ENCODE measurements at regions not wholly inside any gene's neighbourhood (a gene's known extent, or its start where the extent isn't known, plus 50 kb on each side); places are given as distances from the start of the nearest gene placed in this dataset.

DNA sequence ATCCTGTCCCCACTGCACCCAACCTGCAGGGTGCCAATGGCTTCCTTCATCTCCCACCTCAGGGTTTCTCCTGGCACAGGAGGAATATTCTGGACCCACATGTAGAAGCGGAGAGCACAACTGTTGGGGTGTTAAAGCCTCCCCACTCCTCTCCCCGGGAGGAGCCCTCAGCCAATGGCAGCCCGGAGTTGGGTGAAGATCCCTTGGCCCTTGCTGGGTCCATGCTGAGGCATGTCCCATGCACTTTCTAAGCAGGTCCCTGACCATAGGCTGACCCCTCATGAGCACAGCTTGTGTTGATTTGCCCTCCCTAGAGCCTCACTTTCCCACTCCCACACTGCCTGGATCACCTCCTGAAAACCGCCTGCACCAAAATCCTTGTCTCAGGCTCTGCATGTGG, 97.2 kb upstream of the PMEPA1 start:
- no peak for TF ChIP-seq ZFX (IDR thresholded peaks at IDR 0.05; ENCODE audit: borderline replicate concordance)
- TF ChIP-seq, protein P1, sequence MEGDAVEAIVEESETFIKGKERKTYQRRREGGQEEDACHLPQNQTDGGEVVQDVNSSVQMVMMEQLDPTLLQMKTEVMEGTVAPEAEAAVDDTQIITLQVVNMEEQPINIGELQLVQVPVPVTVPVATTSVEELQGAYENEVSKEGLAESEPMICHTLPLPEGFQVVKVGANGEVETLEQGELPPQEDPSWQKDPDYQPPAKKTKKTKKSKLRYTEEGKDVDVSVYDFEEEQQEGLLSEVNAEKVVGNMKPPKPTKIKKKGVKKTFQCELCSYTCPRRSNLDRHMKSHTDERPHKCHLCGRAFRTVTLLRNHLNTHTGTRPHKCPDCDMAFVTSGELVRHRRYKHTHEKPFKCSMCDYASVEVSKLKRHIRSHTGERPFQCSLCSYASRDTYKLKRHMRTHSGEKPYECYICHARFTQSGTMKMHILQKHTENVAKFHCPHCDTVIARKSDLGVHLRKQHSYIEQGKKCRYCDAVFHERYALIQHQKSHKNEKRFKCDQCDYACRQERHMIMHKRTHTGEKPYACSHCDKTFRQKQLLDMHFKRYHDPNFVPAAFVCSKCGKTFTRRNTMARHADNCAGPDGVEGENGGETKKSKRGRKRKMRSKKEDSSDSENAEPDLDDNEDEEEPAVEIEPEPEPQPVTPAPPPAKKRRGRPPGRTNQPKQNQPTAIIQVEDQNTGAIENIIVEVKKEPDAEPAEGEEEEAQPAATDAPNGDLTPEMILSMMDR (IDR thresholded peaks at IDR 0.05): no peak
- H3K27ac ChIP-seq: no peak overlapping the region

DNA sequence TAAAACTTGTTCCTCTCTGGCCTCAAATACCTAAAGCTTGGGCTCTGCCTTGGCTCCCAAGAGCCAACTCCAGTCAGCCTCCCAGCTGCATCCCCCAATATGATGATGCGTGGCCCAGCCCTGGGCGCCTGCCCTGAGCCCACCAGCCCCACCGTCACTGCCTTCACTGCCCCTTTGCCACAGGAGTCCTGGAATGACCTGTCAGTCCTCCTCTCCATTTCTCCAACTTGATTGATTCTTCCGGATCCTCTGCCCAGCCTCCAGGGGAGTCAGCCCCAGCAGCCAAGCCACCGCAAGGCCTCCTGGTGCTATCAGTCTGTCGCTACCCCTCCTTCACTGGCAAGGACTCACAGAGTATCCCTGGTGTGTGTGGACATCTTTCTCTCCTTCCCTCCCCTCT, 96.7 kb upstream of the PMEPA1 start:
- TF ChIP-seq, protein P1 (IDR thresholded peaks at IDR 0.05): no peak
- no peak for TF ChIP-seq ZFX (IDR thresholded peaks at IDR 0.05; ENCODE audit: borderline replicate concordance)
- H3K27ac ChIP-seq: no peak overlapping the region

DNA sequence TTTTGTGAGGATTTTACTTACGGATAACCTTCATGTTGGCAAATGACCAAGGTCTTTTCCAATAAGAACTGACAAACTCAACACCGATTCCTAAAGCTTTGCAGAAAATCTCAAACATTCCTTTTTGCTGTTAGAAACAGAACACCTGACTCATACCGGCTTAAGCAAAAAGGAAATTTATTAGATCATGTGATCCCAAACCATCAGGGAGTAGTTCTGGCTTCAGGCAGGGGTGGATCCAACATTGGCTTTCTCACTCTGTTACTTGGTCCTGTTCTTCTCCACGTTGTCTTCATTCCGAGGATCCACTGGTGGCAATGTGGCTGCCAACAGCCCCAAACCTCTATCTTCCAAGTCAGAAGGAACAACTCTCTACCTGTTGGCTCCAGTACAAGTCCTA, 95.9 kb upstream of the PMEPA1 start:
- no peak overlapping the region for H3K27ac ChIP-seq
- no peak for TF ChIP-seq ZFX (IDR thresholded peaks at IDR 0.05; ENCODE audit: borderline replicate concordance)
- TF ChIP-seq, protein P1 (IDR thresholded peaks at IDR 0.05): no peak

DNA sequence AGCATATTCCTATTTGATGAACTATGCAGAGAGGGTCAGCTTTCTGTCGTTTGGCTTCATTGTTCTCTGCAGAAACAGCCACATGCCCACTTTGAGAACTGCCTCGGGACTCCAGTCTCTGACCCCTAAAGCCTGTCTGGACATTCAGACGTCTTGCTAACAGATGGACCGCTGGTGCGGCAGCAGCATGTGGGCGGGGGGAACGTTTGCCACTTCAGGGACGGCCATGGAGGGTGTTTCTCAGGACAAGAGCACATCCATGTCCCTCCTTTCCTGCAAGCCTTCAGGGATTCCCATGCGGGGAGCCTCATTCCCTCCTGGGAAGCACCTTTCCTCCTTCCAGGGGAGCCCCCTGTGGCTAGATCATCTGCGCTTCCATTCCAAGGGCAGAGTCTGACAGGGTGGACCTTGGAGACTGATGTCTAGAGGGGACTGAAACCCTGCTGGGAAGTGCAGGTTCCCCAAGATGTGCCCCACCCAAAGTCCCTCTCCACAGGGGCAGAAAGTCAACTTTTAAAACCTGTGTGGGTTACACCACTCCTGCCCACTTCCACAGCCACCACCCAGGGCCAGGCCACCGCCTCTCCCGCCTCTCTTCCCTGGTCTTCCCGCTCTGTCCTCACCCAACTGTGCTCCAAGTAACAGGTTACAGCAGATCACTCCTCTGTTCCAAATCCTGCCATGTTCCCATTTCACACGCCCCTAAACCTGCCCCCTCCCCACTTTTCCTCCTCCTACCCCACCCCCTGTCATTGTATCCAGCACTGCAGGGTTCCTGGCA, 94.8 kb upstream of the PMEPA1 start:
- TF ChIP-seq, protein P1 (IDR thresholded peaks at IDR 0.05): no peak
- no peak for TF ChIP-seq ZFX (IDR thresholded peaks at IDR 0.05; ENCODE audit: borderline replicate concordance)
- H3K27ac ChIP-seq: no peak overlapping the region

DNA sequence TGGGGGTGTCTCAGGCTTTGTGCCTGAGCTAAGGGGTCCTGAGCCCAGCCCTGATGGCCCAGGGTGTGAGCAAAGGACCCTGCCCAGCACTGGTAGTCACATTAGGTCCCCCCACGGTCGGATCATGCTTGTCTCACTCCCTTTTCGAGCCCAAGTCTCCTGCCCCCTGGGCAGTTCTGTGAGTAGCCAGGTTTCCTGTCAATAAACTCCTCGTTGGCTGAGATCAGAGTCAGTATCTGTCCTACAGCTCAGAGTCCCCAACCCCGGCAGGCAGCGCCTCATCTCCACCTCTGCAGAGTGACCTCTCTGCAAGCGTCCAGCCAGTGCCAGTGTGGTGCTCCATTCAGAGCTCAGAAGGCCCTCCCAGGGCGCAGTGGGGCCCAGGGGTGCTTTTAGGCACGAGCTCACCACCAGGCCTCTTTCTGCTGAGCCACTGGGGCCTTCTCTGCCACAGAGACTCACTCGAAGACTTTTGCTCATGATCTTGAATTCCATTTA, 93.7 kb upstream of the PMEPA1 start:
- TF ChIP-seq ZFX (IDR thresholded peaks at IDR 0.05; ENCODE audit: borderline replicate concordance): no peak
- no peak overlapping the region for H3K27ac ChIP-seq

DNA sequence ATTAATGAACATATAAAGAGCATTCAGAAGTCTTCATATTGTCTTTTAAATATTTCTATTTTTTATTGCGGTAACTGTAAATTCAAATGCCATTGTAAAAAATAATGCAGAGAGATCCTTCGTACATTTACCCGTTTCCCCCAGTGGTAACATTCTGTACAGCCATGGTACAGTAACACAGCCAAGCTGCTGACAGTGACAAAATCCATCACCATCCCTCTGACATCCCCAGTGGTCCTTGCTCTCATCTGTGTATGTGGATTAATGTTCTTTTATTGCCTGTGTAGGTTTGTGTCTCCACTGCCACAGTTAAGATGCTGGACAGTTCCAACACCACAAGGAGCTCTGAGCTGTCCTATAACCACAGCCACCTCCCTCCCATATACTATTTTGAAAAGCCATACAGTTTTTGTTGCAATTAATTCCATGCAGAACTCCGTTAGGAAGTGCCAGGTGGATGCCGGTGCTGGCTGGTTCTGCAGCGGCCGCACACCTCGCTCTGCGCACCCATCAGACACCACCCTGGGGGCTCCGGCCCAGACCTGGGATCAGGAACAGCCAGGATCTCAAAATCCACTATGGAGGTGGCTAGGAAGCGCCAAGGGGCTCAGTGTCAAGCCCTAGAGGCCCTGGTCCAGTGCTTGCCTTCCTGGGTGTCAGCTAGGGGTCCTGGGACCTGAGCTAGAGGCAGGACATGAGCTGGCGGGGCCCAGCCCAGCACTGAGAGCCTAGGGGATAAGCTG, 93.1 kb upstream of the PMEPA1 start:
- no peak overlapping the region for H3K27ac ChIP-seq
- no peak for TF ChIP-seq ZFX (IDR thresholded peaks at IDR 0.05; ENCODE audit: borderline replicate concordance)
- TF ChIP-seq, protein P1 (IDR thresholded peaks at IDR 0.05): no peak

DNA sequence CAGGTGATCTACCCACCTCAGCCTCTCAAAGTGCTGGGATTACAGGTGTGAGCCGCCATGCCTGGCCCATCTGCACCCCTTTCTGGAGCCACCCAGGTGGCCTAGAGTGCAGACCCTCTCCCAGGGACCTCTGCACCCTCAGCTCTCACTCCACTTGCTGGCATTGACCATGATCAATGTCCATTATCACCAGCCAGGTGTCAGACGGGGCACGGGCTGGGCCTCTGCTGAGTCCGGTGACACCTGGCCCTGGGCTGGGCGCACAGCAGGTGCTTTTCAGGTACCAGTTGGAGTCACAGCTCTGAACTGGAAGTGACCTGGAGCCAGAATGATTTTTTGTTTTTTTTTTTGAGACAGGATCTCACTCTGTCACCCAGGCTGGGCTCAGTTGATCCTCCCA, 91.8 kb upstream of the PMEPA1 start:
- TF ChIP-seq ZFX (IDR thresholded peaks at IDR 0.05; ENCODE audit: borderline replicate concordance): no peak
- TF ChIP-seq, protein P1 (IDR thresholded peaks at IDR 0.05): no peak
- no peak overlapping the region for H3K27ac ChIP-seq

Data from 22Rv1 (cell line).